ENCODE measurements at regions not wholly inside any gene's neighbourhood (a gene's known extent, or its start where the extent isn't known, plus 50 kb on each side); places are given as distances from the start of the nearest gene placed in this dataset.

- H3K27ac ChIP-seq (ENCODE audit: low read depth, low read length), result no peak overlapping the region
- Mint-ChIP-seq H3K9me3 (ENCODE audit: unreplicated experiment) (peaks cover 7% of the 10 kb centered on the region), H3K36me3 (ENCODE audit: low read depth, unreplicated experiment) (peaks cover 1% of the 10 kb centered on the region), H3K4me3 (ENCODE audit: unreplicated experiment) (no peak overlapping the region), H3K27me3 (ENCODE audit: low read depth, unreplicated experiment) (peaks cover 32% of the 10 kb centered on the region), H3K4me1 (ENCODE audit: low read depth, unreplicated experiment) (no peaks in the 10 kb centered on the region), H3K27ac (ENCODE audit: unreplicated experiment) (no peak overlapping the region)
- H2AFZ ChIP-seq (ENCODE audit: low read depth, low read length), result no peak overlapping the region
- DNase-seq (ENCODE audit: low read depth) (no peak), FAIRE-seq (no peak)
- TF ChIP-seq EZH2 (IDR thresholded peaks at IDR 0.05; ENCODE audit: insufficient read depth, low read length) (no peak), CTCF (IDR thresholded peaks at IDR 0.05; ENCODE audit: insufficient read depth, low read depth, low read length) (no peak)
- no peaks in the 10 kb centered on the region for H4K20me1 ChIP-seq (ENCODE audit: insufficient read depth, low read length)
- no peak overlapping the region for H3K4me3 ChIP-seq (ENCODE audit: insufficient read depth, low read depth, low read length)
- no peaks in the 10 kb centered on the region for H3K9me3 ChIP-seq (ENCODE audit: insufficient read depth, low read depth, low read length)
- no peaks in the 10 kb centered on the region for H3K79me2 ChIP-seq (ENCODE audit: insufficient read depth, low read length)
- H3K4me1 ChIP-seq (ENCODE audit: insufficient read depth, low read length), result no peaks in the 10 kb centered on the region
- H3K4me2 ChIP-seq (ENCODE audit: low read length), result no peak overlapping the region
- H3K36me3 ChIP-seq (ENCODE audit: insufficient read depth, low read length), result no peaks in the 10 kb centered on the region
- H3K9ac ChIP-seq (ENCODE audit: low read length), result no peak overlapping the region
- peaks cover 9% of the 10 kb centered on the region for H3K27me3 ChIP-seq (ENCODE audit: insufficient read depth, low read length)
Observed at GRCh38 chr14:101222362-101223070, 319.0 kb upstream of the RTL1 start.

- H3K27ac ChIP-seq (ENCODE audit: low read depth, low read length), result no peak overlapping the region
- H3K9me3 ChIP-seq (ENCODE audit: insufficient read depth, low read depth, low read length), result no peaks in the 10 kb centered on the region
- DNase-seq (ENCODE audit: low read depth) (no peak), FAIRE-seq (no peak)
- H3K4me2 ChIP-seq (ENCODE audit: low read length), result no peak overlapping the region
- Mint-ChIP-seq H3K27ac (ENCODE audit: unreplicated experiment) (no peak overlapping the region), H3K36me3 (ENCODE audit: low read depth, unreplicated experiment) (peaks cover 1% of the 10 kb centered on the region), H3K4me1 (ENCODE audit: low read depth, unreplicated experiment) (no peaks in the 10 kb centered on the region), H3K27me3 (ENCODE audit: low read depth, unreplicated experiment) (peaks cover 33% of the 10 kb centered on the region), H3K4me3 (ENCODE audit: unreplicated experiment) (no peak overlapping the region), H3K9me3 (ENCODE audit: unreplicated experiment) (peaks cover 3% of the 10 kb centered on the region)
- no peak overlapping the region for H2AFZ ChIP-seq (ENCODE audit: low read depth, low read length)
- no peak for TF ChIP-seq EZH2 (IDR thresholded peaks at IDR 0.05; ENCODE audit: insufficient read depth, low read length)
- TF ChIP-seq CTCF (IDR thresholded peaks at IDR 0.05; ENCODE audit: insufficient read depth, low read depth, low read length), result no peak
- H3K4me3 ChIP-seq (ENCODE audit: insufficient read depth, low read depth, low read length), result no peak overlapping the region
- no peaks in the 10 kb centered on the region for H3K4me1 ChIP-seq (ENCODE audit: insufficient read depth, low read length)
- H3K36me3 ChIP-seq (ENCODE audit: insufficient read depth, low read length), result no peaks in the 10 kb centered on the region
- H3K27me3 ChIP-seq (ENCODE audit: insufficient read depth, low read length), result peaks cover 9% of the 10 kb centered on the region
- H4K20me1 ChIP-seq (ENCODE audit: insufficient read depth, low read length), result no peaks in the 10 kb centered on the region
- H3K9ac ChIP-seq (ENCODE audit: low read length), result no peak overlapping the region
- H3K79me2 ChIP-seq (ENCODE audit: insufficient read depth, low read length), result no peaks in the 10 kb centered on the region
Observed at GRCh38 chr14:101223127-101223526, 319.6 kb upstream of the RTL1 start.

GRCh38 chr14:101223561-101224162 is 320.1 kb upstream of the RTL1 start:
- FAIRE-seq (no peak), DNase-seq (ENCODE audit: low read depth) (no peak)
- no peak for TF ChIP-seq CTCF (IDR thresholded peaks at IDR 0.05; ENCODE audit: insufficient read depth, low read depth, low read length)
- TF ChIP-seq EZH2 (IDR thresholded peaks at IDR 0.05; ENCODE audit: insufficient read depth, low read length), result no peak
- Histone ChIP-seq H3K36me3 (ENCODE audit: insufficient read depth, low read length) (no peaks in the 10 kb centered on the region), H3K27me3 (ENCODE audit: insufficient read depth, low read length) (peaks cover 9% of the 10 kb centered on the region), H4K20me1 (ENCODE audit: insufficient read depth, low read length) (no peaks in the 10 kb centered on the region), H3K9ac (ENCODE audit: low read length) (no peak overlapping the region), H3K4me1 (ENCODE audit: insufficient read depth, low read length) (no peaks in the 10 kb centered on the region), H3K4me2 (ENCODE audit: low read length) (no peak overlapping the region), H3K9me3 (ENCODE audit: insufficient read depth, low read depth, low read length) (no peaks in the 10 kb centered on the region), H3K27ac (ENCODE audit: low read depth, low read length) (no peak overlapping the region), H3K79me2 (ENCODE audit: insufficient read depth, low read length) (no peaks in the 10 kb centered on the region), H3K4me3 (ENCODE audit: insufficient read depth, low read depth, low read length) (no peak overlapping the region), H2AFZ (ENCODE audit: low read depth, low read length) (peak overlapping the region; percentile 34)
- peaks cover 3% of the 10 kb centered on the region for H3K9me3 Mint-ChIP-seq (ENCODE audit: unreplicated experiment)
- H3K27ac Mint-ChIP-seq (ENCODE audit: unreplicated experiment), result no peak overlapping the region
- no peaks in the 10 kb centered on the region for H3K4me1 Mint-ChIP-seq (ENCODE audit: low read depth, unreplicated experiment)
- peaks cover 1% of the 10 kb centered on the region for H3K36me3 Mint-ChIP-seq (ENCODE audit: low read depth, unreplicated experiment)
- no peak overlapping the region for H3K4me3 Mint-ChIP-seq (ENCODE audit: unreplicated experiment)
- peaks cover 33% of the 10 kb centered on the region for H3K27me3 Mint-ChIP-seq (ENCODE audit: low read depth, unreplicated experiment)

Data from astrocyte (in vitro differentiated cells and primary cell).